ENCODE measurements at regions not wholly inside any gene's neighbourhood (a gene's known extent, or its start where the extent isn't known, plus 50 kb on each side); places are given as distances from the start of the nearest gene placed in this dataset.

DNA sequence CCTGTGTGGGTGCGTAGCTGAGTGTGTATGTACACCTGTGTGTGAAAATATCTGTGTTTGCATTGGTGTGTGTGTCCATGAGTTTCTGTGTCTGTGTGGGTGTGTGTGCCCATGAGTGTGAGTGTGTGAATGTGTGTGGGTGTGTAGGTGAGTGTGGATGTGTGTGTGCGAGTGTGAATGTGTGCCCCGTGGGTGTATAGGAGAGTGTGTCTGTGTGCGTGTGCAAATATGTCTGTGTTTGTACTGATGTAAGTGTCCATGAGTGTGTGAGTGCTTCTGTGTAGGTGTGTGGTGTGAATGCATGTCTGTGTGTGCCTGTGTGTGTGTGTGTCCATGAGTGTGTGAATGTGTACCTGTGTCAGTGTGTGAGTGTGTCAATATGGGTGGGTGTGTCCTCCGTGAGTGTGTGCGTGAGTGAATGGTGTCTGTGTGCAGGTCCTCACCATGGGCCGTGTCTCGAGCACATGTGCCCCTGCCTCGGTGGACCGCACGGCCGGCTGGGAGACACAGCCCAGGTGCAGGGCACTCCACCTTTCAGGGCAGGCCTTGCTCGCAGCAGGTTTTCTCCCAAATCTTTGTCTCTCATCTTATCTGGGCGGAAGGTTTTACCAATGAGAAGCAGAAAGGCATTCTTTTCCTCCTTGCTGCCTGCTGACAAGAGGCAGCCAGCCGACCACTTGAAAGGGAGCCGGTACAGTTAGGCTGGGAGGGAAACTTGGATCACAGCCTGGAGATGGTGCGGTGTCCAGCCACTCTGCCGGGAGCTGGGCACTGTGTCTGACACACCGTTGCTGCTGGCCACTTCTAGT is 107.1 kb upstream of the FAM20C start:
- DNase-seq (ENCODE audit: low read depth in 2 of 2): no peak

DNA sequence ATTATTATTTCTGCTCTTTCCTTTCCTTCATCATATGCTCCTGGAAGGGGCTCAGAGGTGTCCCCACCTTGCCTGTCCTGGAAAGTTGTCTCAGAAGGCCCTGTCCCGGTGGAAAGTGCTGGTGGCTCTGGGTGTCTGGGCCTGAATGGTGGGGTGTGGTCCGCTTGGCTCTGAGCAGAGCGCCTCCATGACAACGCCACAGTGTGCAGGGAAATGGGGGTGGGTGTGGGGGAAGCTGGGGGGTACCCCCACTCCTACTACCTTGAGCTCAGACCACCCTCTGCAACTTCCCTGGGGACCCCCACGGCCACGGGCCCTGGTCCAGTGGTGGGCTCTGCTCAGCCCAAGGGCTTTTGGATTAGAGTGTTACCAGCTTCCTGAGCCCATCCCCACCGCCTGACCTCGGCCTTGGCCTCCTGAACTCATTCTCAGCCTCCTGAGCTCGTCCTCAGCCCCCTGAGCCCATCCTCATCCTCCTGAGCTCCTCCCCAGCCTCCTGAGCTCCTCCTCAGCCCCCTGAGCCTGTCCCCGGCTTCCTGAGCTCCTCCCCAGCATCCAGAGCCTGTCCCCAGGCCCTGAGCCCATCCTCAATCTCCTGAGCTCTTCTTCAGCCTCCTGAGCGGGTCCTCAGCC is 106.4 kb upstream of the FAM20C start:
- DNase-seq (ENCODE audit: low read depth in 2 of 2): no peak

DNA sequence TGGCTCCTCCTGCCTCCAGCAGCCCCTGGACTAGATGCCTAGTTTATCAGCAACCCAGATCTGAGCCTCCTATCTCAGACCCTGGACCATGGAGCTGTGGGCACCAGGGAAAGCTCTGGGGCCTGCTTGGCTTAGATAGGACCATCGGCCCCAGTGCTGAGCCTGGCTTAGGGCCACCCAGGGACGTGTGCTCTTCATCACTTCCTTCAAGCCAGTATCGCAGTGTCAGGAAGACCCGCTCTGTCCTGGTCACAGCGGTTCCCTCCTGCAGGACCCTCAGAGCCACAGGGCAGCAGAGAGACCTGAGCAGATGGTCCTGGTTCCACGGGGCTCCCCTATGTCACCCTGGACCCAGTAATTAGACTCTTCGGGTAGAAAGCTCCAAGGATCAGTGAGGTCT is 105.7 kb upstream of the FAM20C start:
- DNase-seq (ENCODE audit: low read depth in 2 of 2): no peak

DNA sequence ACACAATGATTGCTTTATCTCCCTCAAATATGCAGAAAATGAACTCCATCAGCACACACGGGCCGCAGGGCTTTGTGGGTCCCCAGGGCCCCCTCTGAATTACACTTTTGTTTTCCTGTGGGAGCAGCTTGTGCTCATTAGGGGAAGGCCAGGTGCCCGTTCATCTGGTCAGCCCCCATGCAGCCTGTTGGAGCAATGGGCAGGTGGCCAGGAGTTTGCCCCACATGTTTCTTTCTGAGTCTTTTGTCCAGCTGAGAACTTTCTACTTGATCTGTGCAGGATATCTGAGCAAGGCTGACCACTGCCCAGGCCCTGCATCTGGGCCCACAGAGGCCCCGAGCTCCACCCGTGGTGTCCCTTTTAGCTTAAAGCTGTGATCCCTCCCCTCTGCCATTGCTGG is 105.3 kb upstream of the FAM20C start:
- DNase-seq (ENCODE audit: low read depth in 2 of 2): no peak

DNA sequence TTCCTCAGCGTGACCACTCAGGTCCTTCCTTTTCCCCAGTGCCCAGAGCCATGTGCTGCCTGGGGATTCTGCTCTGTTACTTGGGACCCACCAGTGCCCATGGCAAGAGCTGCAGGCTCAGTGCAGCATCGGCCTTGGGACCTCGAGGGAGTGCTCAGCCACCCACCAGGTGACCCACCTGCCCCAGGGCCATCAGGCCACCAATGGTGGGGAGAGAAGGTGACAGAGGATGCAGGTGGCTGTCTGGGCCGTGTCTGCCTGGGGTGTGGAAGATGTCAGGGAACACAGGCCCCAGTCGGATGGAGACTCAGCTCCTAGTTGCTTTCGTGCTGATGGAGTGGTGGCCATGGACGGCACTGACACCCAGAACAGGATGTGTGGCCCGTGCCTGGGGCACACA is 104.7 kb upstream of the FAM20C start:
- no peak for DNase-seq (ENCODE audit: low read depth in 2 of 2)

DNA sequence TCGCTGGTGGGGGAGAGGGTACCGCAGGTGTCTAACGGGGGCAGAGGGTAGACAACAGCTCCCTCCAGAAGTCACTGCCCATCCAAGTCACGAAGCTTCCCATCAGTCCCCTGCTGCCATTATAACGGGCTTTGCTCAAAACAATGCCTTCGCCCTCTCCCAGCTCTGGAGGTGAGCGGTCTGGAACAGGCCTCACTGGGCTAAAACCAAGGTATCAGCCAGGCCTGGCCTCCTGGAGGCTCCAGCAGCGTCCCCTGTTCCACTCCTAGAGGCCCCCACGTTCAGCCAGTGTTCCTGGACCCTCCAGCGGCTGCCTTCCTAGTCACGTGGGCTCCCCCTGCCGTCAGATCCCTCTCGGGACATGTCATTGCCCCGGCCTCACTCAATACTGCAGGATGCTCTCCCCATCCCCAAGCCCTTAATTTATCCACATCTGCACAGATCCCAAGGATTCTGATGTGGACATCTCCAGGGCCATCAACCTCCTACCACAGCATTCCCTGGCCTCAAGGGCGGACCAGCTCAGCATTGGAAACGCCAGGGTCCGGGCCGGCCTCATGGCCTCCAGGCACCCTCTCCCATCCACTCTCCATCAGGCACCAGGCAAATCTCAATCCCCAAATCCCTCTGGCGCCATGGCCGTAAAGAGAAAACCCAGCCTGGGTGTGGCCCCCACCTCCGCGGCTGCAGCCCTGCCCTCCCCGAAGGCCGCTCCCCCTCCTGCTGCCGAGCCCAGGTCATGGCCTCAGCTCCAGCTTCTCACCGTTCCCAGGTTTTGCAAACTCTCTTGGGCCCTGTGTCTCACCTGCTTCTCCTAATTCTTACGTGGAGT is 104.1 kb upstream of the FAM20C start:
- no peak for DNase-seq (ENCODE audit: low read depth in 2 of 2)

DNA sequence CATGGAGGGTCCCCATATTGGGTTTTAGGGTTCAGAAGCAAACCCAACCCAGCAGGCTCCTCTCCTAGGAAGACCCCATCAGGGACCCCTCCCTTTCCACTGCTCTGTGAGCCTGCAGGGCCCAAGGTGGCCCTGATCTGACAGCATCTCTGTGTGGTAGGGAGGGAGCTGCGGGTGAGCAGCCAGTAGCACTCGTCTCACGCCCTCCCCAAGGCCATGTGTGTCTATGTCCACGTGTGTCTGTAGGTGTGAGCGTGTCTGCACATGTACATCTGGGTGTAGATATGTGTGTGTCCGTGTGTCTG is 103.5 kb upstream of the FAM20C start:
- no peak for DNase-seq (ENCODE audit: low read depth in 2 of 2)

DNA sequence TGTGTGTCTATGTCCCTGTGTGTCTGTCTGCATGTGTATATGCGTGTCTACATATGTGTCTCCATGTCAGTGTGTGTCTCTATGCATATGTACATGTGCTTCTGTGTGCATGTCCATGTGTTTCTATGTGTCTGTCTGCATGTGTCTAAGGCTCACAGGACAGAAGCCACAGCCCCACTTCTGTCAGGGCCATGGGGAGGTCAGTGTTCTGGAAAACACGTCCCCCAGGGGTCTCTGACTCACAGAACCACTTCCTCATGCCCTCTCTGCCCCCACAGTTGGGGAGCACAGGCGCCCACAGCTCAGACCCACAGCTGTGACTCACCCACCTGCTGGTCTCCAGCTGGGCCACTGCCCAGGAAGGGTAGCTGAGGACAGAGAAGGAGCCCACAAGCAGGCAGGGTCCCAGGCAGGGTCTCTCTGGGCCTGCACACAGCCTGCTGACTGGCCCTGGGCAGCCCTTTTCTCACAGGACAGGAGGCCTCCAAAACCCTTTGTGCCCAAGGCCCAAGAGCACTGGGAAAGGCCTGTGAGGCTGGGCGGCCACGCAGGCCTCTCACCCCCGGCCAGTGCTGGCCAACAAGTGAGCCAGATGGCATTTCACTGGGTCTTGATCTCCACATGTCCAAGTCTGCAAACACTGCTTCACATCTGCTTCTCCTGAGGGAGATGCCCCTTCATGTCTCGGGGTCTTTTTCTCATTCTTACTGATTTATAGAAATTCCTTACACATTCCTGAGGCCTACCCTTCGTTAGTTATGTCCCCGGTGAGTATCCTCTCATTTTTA is 102.9 kb upstream of the FAM20C start:
- peak; percentile 14 to 19 for DNase-seq (ENCODE audit: low read depth in 2 of 2)

DNA sequence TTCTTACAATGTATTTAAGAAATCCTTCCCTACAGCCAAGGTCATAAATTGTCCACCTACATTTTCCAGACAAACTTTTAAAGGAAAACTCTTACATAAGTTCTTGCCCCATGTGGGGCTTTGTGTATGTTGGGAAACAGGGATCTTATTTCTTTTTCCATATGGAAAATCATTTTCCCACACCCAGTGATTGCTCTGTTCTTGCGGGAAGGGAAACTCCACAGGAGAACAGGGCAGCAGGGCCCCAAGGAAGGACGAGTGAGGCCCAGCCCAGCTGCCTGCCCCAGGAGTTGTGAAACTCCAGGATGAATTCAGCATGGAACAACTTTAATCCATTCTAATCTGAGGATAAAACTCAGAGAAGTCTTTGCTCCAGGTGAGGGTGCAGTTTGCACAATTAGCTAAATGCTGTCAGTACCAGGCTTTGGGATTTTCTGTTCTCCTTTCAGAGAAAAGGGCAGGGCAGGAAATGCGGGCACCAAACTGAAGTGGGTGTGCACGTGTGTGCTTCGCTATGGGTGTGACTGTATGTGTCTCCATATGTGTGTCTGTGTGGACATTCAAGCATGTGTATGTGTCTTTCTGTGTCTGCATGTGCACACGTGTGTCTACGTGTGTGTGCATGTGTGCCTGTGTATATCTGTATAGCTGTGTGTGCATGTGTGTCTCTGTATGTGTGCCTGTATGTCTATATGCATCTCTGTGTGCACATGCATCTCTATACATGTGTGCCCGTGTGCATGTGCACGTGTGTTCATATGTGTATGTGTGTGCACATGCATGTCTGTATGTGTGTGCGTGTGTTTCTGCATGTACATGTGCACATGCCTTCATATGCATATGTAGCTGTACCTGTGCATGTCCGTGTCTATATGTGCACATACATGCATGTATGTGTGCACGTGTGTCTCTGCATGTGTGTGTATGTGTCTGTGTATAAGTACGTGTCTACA is 102.0 kb upstream of the FAM20C start:
- no peak for DNase-seq (ENCODE audit: low read depth in 2 of 2)

DNA sequence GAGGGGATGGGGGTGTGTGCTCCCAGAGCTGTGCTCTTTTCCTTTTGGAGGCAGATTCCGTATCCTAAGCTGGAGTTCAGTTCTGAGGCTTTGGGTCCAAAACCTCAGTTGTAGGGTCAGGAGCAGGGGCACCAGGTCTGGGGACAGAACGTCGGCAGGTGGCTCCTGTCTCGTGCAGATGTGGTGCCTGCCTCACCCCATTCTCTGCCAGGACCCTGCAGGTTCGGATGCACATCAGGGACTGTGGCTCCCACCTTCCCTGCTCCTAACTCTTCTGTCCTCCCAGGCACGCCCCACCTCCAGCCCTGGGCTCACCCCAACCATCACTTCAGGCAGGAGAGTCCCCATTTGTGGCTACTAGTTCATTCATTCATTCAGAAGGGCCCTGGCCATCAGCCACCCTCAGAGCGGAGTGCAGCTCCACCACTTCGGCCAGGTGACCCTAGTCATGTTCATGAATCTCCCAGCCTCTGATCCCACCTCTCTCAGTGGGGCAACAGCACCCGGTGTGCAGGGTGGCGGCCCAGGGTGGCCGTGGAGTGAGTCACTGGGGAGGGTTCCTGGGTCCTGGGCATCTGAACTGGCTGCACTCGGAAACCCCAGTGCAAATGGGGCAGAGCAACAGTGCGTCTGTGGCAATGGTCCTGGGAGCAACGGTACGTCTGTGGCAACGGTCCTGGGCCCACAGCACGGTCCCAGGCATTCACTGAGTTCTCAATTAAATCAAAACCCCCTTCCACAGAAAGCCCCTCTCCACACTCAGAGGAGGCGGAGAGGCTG is 100.8 kb upstream of the FAM20C start:
- no peak for DNase-seq (ENCODE audit: low read depth in 2 of 2)

DNA sequence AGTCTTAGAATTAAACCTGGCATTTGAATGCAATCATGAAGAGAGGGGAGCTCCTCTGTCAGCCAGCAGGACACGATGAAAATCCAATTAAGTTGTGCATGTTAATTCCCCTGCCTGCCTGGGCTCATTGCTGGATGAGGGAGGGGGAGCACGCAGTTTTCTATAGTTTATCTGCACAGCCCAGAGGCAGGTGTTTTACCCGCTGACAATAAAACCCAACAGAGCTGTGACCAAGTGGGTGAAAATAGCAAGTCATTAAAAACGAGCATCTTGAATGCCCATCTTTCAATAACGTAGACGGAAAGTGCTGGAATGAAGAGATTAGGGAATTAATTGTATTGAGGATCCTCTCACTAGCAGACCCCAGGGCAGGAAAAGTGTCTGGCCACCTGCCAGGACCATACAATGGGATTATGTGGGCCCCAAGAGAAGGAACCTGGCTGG is 100.1 kb upstream of the FAM20C start:
- no peak for DNase-seq (ENCODE audit: low read depth in 2 of 2)

DNA sequence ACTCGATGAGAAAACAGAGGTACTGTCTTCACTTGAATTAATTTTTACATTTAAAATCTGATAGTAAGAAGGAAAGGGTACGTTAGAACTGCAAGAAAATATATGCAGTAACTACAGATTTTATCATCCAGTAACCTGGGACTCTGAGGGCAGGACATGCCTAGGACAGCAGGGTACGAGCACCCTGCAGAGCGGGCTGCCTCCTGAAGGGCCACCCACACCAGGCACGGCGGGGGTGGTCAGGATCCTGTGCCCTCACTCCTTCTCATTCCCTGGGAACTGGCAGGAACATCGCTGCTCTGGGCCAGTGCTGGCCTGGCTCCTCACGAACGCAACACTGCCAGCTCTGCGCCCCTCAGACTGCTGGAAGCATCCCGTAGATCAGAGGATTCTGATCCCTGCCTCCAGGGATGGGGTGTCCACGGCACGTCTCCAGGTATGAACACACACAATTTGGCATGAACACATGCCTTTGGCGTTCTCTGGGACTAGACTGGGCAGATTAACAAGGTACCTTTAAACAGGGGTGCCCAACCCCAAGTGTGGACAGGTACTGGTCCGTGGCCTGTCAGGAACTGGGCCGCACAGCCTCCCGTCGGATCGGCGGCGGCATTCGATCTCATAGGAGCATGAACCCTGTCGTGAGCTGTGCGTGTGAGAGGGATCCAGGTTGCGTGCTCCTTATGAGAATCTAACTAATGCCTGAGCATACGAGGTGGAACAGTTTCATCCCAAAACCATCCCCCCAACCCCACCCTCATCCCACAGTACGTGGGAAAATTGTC is 99.3 kb upstream of the FAM20C start:
- no peak for DNase-seq (ENCODE audit: low read depth in 2 of 2)

DNA sequence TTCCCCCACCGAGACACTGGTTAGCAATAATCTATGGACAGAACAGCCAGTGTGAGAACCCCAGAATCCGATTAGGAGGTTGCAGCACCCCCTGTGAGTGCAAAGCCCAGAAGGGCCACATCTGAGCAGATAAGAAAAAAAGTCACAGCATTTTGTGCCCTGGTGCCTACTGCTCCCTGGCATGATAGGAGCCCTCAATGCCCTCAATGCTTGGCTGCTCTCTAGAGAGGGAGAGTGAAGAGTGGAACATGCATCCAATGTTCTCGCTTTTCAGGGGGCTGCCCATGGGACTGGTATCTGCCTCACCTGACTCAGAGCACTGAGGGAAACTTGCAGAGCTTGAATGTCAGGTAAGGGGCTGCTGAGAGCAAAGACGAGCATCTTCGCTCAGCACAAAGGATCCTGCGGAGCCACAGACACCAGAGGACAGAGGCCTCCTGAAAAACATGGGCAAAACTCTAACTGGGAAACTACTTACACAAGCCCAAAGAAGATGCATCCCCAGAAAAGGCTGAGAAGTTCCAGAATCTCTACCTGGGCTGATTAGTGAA is 98.0 kb upstream of the FAM20C start:
- no peak for DNase-seq (ENCODE audit: low read depth in 2 of 2)

DNA sequence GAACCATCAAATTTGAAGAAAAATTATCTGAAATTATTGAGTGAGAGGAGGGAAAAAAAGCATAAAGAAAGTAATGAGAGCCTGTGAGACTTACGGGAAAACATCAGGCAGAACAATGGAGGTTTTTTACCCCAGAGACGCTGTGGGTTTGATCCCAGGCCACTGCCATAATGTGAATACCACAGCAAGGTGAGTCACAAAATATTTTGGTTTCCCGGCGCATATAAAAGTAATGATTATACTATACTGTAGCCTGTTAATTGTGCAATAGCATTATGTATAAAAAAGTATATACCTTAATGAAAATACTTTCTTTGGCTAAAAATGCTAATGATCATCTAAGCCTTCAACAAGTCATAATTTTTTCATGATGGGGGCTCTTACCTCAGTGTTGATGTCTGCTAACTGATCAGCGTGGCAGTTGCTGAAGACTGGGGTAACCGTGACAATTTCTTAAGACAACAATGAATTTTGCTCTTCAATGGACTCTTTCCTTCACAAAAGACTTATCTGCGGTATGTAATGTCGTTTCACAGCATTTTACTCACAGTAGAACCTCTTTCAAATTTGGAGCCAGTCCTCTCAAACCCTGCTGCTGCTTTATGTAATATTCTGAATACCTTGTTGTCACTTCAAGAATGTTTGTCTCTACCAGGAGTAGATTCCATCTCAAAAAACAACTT is 97.0 kb upstream of the FAM20C start:
- no peak for DNase-seq (ENCODE audit: low read depth in 2 of 2)

DNA sequence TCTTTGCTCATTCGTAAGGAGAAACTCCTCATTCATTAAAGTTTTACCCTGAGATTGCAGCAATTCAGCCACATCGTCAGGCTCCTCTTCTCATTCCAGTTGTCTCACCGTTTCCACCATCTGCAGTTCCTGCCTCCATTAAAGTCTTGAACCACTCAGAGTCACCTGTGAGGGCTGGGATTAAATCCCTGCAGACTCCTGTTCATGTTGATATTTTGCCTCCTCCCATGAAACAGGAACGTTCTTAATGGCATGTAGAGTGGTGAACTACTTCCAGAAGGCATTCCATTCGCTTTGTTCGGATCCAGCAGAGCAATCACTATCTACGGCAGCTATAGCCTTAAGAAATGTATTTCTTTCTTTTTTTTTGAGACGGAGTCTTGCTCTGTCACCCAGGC is 96.5 kb upstream of the FAM20C start:
- DNase-seq (ENCODE audit: low read depth in 2 of 2): no peak

DNA sequence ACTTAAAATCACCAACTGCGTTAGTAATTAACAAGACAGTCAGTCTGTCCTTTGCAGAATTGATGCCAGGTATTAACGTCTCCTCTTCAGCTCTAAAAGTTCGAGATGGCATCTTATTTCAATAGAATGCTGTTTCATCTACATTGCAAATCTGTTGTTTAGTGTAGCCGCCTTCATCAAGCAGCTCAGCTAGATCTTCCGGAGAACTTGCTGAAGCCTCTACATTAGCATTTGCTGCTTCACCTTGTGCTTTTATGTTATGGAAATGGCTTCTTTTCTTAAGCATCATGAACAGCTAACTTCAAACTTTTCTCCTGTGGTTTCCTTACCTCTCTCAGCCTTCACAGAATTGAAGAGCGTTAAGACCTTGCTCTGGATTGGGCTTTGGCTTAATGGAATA is 95.5 kb upstream of the FAM20C start:
- DNase-seq (ENCODE audit: low read depth in 2 of 2): no peak

DNA sequence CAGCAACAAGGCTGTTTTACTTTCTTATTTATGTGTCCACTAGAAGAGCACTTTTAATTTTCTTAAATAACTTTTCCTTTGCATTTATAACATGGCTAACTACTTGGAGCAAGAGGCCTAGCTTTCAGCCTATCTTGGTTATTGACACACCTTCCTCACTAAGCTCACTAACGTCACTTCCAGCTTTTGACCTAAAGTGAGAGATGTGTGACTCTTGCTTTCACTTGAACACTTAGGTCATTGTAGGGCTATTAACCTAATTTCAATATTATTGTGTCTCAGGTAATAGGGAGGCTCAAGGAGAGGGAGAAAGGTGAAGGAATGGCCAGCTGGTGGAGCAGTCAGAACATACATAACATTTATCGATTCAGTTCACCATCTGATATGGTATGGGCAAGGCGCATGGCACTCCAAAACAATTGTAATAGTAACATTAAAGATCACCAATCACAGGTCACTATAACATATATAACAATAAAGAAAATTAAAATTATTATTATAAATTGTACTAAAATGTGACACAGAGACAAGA is 95.0 kb upstream of the FAM20C start:
- DNase-seq (ENCODE audit: low read depth in 2 of 2): no peak
